ENCODE measurements at regions not wholly inside any gene's neighbourhood (a gene's known extent, or its start where the extent isn't known, plus 50 kb on each side); places are given as distances from the start of the nearest gene placed in this dataset.

DNA sequence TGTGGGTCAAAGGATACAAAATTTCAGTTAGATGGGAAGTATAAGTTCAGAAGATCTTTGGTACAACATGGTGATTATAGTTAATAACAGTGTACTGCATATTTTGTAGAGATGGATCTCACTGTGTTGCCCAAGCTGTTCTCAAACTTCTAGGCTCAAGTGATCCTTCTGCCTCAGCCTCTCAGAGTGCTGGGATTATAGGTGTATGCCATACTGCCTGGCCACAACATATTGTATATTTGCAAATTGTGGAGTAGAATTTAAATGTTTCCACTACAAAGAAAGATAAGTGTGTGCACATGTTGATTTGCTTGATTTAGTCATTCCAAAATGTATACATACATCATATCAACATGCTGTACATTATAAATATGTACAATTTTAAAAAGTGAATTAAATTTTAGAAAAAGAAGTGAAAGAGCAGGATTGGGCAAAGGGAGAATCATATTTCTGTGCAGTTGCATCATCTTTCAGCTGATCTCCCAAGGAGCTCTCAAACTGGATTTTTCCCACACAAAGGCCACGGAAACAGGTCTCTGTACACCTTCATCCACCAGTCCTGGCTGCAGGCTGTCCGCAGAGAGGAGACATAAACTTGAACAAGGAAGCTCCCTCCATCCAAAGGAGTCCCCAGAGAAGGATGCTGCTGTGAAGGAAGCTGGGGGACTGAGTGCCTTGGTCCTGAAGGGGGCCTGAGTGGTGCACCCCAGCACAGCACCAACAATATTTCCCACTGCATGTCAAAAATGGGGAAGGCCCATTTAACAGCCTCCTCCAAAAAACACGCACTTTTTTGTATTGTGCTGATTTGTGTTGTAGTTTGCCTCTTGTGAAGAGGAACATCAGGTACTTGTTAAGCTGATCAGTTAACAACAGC lies 217.1 kb upstream of the GHITM start:
- no peaks in the 10 kb centered on the region for H4K20me1 ChIP-seq (ENCODE audit: insufficient read depth, low read length)
- H3K9me3 ChIP-seq (replicated peaks in 1 of 2; ENCODE audit: control insufficient read depth in 1 of 2, insufficient read depth in 1 of 2, low read length in 2 of 2) = no peaks in the 10 kb centered on the region
- no peak overlapping the region for H3K9ac ChIP-seq (ENCODE audit: insufficient read depth, low read length, poor library complexity, severe bottlenecking)
- Mint-ChIP-seq H3K4me1 (peaks cover 7% of the 10 kb centered on the region), H3K9me3 (peaks cover 0 to 5% (median 0%) of the 10 kb centered on the region in 7 donors), H3K4me3 (no peak overlapping the region), H3K27me3 (ENCODE audit: low read depth in 3 of 3) (peaks cover 4 to 10% (median 5%) of the 10 kb centered on the region in 3 donors), H3K36me3 (no peaks in the 10 kb centered on the region), H3K27ac (no peak overlapping the region)
- no peak overlapping the region for H2AFZ ChIP-seq (ENCODE audit: insufficient read depth, low read depth, low read length, poor library complexity, severe bottlenecking)
- peaks cover 0 to 8% of the 10 kb centered on the region in 2 donors for H3K4me1 ChIP-seq (ENCODE audit: control insufficient read depth in 1 of 2, insufficient read depth in 2 of 2, low read length in 2 of 2)
- DNase-seq = no peak
- intact Hi-C loops (cut with micrococcal nuclease) = no loop called here
- WGBS (ENCODE audit: insufficient coverage) = 67% methylated on average over 1 of the region's 3 CpGs
- TF ChIP-seq, protein P1, sequence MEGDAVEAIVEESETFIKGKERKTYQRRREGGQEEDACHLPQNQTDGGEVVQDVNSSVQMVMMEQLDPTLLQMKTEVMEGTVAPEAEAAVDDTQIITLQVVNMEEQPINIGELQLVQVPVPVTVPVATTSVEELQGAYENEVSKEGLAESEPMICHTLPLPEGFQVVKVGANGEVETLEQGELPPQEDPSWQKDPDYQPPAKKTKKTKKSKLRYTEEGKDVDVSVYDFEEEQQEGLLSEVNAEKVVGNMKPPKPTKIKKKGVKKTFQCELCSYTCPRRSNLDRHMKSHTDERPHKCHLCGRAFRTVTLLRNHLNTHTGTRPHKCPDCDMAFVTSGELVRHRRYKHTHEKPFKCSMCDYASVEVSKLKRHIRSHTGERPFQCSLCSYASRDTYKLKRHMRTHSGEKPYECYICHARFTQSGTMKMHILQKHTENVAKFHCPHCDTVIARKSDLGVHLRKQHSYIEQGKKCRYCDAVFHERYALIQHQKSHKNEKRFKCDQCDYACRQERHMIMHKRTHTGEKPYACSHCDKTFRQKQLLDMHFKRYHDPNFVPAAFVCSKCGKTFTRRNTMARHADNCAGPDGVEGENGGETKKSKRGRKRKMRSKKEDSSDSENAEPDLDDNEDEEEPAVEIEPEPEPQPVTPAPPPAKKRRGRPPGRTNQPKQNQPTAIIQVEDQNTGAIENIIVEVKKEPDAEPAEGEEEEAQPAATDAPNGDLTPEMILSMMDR (IDR thresholded peaks at IDR 0.05) = no peak
- no peak overlapping the region for H3K27ac ChIP-seq (ENCODE audit: low read depth in 1 of 2, low read length in 2 of 2)
- no peaks in the 10 kb centered on the region for H3K79me2 ChIP-seq (ENCODE audit: insufficient read depth, low read length)
- no peak overlapping the region for H3K4me2 ChIP-seq (replicated peaks; ENCODE audit: extremely low read depth, low read length, poor library complexity, severe bottlenecking)
- H3K4me3 ChIP-seq (replicated peaks in 1 of 3; ENCODE audit: low read depth in 2 of 3, low read length in 3 of 3) = no peak overlapping the region
- H3K27me3 ChIP-seq (ENCODE audit: control insufficient read depth in 2 of 2, insufficient read depth in 2 of 2, low read length in 2 of 2) = no peaks in the 10 kb centered on the region
- H3K36me3 ChIP-seq (replicated peaks in 1 of 2; ENCODE audit: control insufficient read depth in 1 of 2, insufficient read depth in 2 of 2, low read length in 2 of 2) = no peaks in the 10 kb centered on the region

DNA sequence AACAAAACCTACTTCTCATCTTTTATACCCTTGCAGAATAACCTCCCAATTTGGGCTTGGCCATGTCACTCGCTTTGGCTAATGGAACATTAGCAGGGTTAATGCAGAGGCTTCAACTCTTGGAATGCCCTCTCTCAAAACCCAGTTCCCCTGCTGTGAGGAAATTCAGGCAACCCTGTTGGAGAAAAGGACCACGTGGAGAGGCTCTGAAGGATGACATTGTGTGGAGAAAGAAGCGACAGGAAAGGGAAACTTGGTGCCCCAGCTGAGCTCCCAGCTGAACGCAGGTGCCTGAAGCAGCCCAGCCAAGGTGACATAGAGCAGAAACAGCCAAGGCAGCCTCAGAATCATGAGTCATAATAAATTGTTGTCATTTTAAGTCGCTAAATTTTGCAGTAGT lies 214.2 kb upstream of the GHITM start:
- peaks cover 3 to 14% (median 4%) of the 10 kb centered on the region in 3 donors for H3K27me3 Mint-ChIP-seq (ENCODE audit: low read depth in 3 of 3)
- H3K36me3 ChIP-seq (replicated peaks in 1 of 2; ENCODE audit: control insufficient read depth in 1 of 2, insufficient read depth in 2 of 2, low read length in 2 of 2) = no peaks in the 10 kb centered on the region
- no peaks in the 10 kb centered on the region for H3K36me3 Mint-ChIP-seq
- H3K4me3 ChIP-seq (replicated peaks in 1 of 3; ENCODE audit: low read depth in 2 of 3, low read length in 3 of 3) = no peak overlapping the region
- no peak overlapping the region for H3K27ac Mint-ChIP-seq
- intact Hi-C loops (cut with micrococcal nuclease) = no loop called here
- H3K4me2 ChIP-seq (replicated peaks; ENCODE audit: extremely low read depth, low read length, poor library complexity, severe bottlenecking) = no peak overlapping the region
- no peak overlapping the region for H3K27ac ChIP-seq (ENCODE audit: low read depth in 1 of 2, low read length in 2 of 2)
- WGBS (ENCODE audit: insufficient coverage) = 57% methylated on average over 5 of the region's 5 CpGs
- H3K79me2 ChIP-seq (ENCODE audit: insufficient read depth, low read length) = no peaks in the 10 kb centered on the region
- no peaks in the 10 kb centered on the region for H4K20me1 ChIP-seq (ENCODE audit: insufficient read depth, low read length)
- no peaks in the 10 kb centered on the region for H3K4me1 Mint-ChIP-seq
- TF ChIP-seq, protein P1 (IDR thresholded peaks at IDR 0.05) = no peak
- no peaks in the 10 kb centered on the region for H3K9me3 ChIP-seq (replicated peaks in 1 of 2; ENCODE audit: control insufficient read depth in 1 of 2, insufficient read depth in 1 of 2, low read length in 2 of 2)
- peaks cover 0 to 5% (median 0%) of the 10 kb centered on the region in 7 donors for H3K9me3 Mint-ChIP-seq
- H3K4me3 Mint-ChIP-seq = no peak overlapping the region
- H2AFZ ChIP-seq (ENCODE audit: insufficient read depth, low read depth, low read length, poor library complexity, severe bottlenecking) = no peak overlapping the region
- H3K9ac ChIP-seq (ENCODE audit: insufficient read depth, low read length, poor library complexity, severe bottlenecking) = no peak overlapping the region
- no peak for DNase-seq
- no peaks in the 10 kb centered on the region for H3K4me1 ChIP-seq (ENCODE audit: control insufficient read depth in 1 of 2, insufficient read depth in 2 of 2, low read length in 2 of 2)
- no peaks in the 10 kb centered on the region for H3K27me3 ChIP-seq (ENCODE audit: control insufficient read depth in 2 of 2, insufficient read depth in 2 of 2, low read length in 2 of 2)

All from CD14-positive monocyte (primary cell).